ENCODE measurements at regions not wholly inside any gene's neighbourhood (a gene's known extent, or its start where the extent isn't known, plus 50 kb on each side); places are given as distances from the start of the nearest gene placed in this dataset.
"Not testable (repeated sequence)": the region's sequence is repeated elsewhere in the genome, so short reads cannot be mapped to it uniquely, and the experiment has no call there.

DNA sequence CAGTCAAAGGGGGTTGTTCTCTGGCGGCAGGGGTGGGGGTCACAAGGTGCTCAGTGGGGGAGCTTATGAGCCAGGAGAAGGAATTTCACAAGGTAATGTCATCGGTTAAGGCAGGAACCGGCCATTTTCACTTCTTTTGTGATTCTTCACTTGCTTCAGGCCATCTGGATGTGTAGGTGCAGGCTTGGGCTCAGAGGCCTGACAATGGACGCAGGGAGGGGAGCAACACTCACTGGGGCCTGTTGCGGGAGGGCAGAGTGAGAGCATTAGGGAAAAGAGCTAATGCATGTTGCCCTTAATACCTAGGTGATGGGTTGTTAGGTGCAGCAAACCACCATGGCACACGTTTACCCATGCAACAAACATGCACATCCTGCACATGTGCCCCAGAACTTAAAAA lies 98.0 kb upstream of the FAM47A start:
- not testable (repeated sequence) for DNase-seq

DNA sequence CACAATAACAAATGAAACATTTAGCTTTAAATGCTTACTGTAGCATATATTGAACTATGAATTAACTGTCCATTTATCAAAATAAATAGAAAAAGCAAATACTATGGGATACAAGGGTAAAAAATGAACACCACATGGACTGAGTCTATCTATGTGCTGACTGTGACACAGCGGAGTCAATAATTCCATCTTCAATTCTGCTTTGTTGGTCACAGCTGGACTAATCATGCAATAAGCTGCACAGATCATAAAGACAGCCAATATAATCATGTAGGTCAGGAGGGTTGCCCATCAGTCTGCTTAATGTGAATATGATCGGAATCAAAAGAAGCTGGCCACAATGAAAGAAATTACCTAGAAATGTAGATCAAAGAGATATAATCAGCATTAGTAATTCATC lies 95.7 kb upstream of the FAM47A start:
- no peak for DNase-seq

GRCh38 chrX:34223574-34223973 lies 91.5 kb upstream of the FAM47A start:
- DNase-seq, result no peak

DNA sequence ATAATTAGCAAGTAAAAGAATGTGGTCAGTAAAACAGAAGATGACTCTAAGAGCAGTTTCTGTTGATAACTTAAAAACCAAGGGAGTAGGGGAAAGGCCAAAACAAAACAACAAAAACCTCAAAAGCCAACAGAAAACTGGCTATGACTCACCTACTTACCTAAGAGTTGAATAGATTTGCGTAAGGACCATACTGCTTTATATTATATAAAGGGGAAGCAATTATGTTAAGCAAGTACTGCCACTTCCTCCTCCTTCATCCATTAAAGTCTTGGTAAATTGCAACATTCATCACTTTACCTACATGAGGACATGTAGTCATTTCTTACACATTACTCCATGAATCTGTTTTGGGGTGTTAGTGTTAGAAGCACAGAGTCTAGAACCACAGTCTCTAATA lies 85.9 kb upstream of the FAM47A start:
- peak in 2 of 3 donors; percentile 10 to 26 for DNase-seq

GRCh38 chrX:34197946-34198345 lies 65.8 kb upstream of the FAM47A start:
- DNase-seq, result no peak
